ENCODE measurements at regions not wholly inside any gene's neighbourhood (a gene's known extent, or its start where the extent isn't known, plus 50 kb on each side); places are given as distances from the start of the nearest gene placed in this dataset.

GRCh38 chr6:8872589-8872988, 437.2 kb upstream of the SLC35B3 start:
- Histone ChIP-seq H3K27me3 (ENCODE audit: insufficient read depth, low read length) (no peaks in the 10 kb centered on the region), H3K4me3 (ENCODE audit: insufficient read depth, low read depth, low read length) (no peak overlapping the region), H3K27ac (ENCODE audit: low read depth, low read length) (no peak overlapping the region), H3K79me2 (ENCODE audit: insufficient read depth, low read length) (no peaks in the 10 kb centered on the region), H3K9me3 (ENCODE audit: insufficient read depth, low read depth, low read length) (no peaks in the 10 kb centered on the region), H3K36me3 (ENCODE audit: insufficient read depth, low read length) (no peaks in the 10 kb centered on the region), H3K4me1 (ENCODE audit: insufficient read depth, low read length) (no peaks in the 10 kb centered on the region), H3K9ac (ENCODE audit: low read length) (no peak overlapping the region), H2AFZ (ENCODE audit: low read depth, low read length) (no peak overlapping the region), H3K4me2 (ENCODE audit: low read length) (no peak overlapping the region), H4K20me1 (ENCODE audit: insufficient read depth, low read length) (no peaks in the 10 kb centered on the region)
- FAIRE-seq (no peak), DNase-seq (ENCODE audit: low read depth) (no peak)
- no peak overlapping the region for H3K27ac Mint-ChIP-seq (ENCODE audit: unreplicated experiment)
- H3K4me1 Mint-ChIP-seq (ENCODE audit: low read depth, unreplicated experiment), result peaks cover 3% of the 10 kb centered on the region
- TF ChIP-seq CTCF (IDR thresholded peaks at IDR 0.05; ENCODE audit: insufficient read depth, low read depth, low read length), result no peak
- TF ChIP-seq EZH2 (IDR thresholded peaks at IDR 0.05; ENCODE audit: insufficient read depth, low read length), result no peak
- peaks cover 6% of the 10 kb centered on the region for H3K27me3 Mint-ChIP-seq (ENCODE audit: low read depth, unreplicated experiment)
- no peaks in the 10 kb centered on the region for H3K9me3 Mint-ChIP-seq (ENCODE audit: unreplicated experiment)
- H3K36me3 Mint-ChIP-seq (ENCODE audit: low read depth, unreplicated experiment), result peaks cover 2% of the 10 kb centered on the region
- no peak overlapping the region for H3K4me3 Mint-ChIP-seq (ENCODE audit: unreplicated experiment)

GRCh38 chr6:8865451-8865850, 430.1 kb upstream of the SLC35B3 start:
- H3K9ac ChIP-seq (ENCODE audit: low read length), result no peak overlapping the region
- FAIRE-seq (no peak), DNase-seq (ENCODE audit: low read depth) (no peak)
- TF ChIP-seq CTCF (IDR thresholded peaks at IDR 0.05; ENCODE audit: insufficient read depth, low read depth, low read length) (no peak), EZH2 (IDR thresholded peaks at IDR 0.05; ENCODE audit: insufficient read depth, low read length) (no peak)
- no peaks in the 10 kb centered on the region for H3K79me2 ChIP-seq (ENCODE audit: insufficient read depth, low read length)
- H4K20me1 ChIP-seq (ENCODE audit: insufficient read depth, low read length), result no peaks in the 10 kb centered on the region
- H2AFZ ChIP-seq (ENCODE audit: low read depth, low read length), result no peak overlapping the region
- H3K4me1 Mint-ChIP-seq (ENCODE audit: low read depth, unreplicated experiment), result peaks cover 14% of the 10 kb centered on the region
- no peaks in the 10 kb centered on the region for H3K4me1 ChIP-seq (ENCODE audit: insufficient read depth, low read length)
- H3K9me3 Mint-ChIP-seq (ENCODE audit: unreplicated experiment), result no peaks in the 10 kb centered on the region
- no peaks in the 10 kb centered on the region for H3K36me3 Mint-ChIP-seq (ENCODE audit: low read depth, unreplicated experiment)
- H3K27me3 Mint-ChIP-seq (ENCODE audit: low read depth, unreplicated experiment), result no peaks in the 10 kb centered on the region
- no peak overlapping the region for H3K4me3 ChIP-seq (ENCODE audit: insufficient read depth, low read depth, low read length)
- H3K27ac ChIP-seq (ENCODE audit: low read depth, low read length), result no peak overlapping the region
- no peak overlapping the region for H3K4me3 Mint-ChIP-seq (ENCODE audit: unreplicated experiment)
- no peaks in the 10 kb centered on the region for H3K36me3 ChIP-seq (ENCODE audit: insufficient read depth, low read length)
- no peak overlapping the region for H3K4me2 ChIP-seq (ENCODE audit: low read length)
- no peaks in the 10 kb centered on the region for H3K27me3 ChIP-seq (ENCODE audit: insufficient read depth, low read length)
- no peak overlapping the region for H3K27ac Mint-ChIP-seq (ENCODE audit: unreplicated experiment)
- H3K9me3 ChIP-seq (ENCODE audit: insufficient read depth, low read depth, low read length), result no peaks in the 10 kb centered on the region

GRCh38 chr6:8860671-8861070, 425.3 kb upstream of the SLC35B3 start:
- no peaks in the 10 kb centered on the region for H3K4me1 ChIP-seq (ENCODE audit: insufficient read depth, low read length)
- no peak overlapping the region for H3K4me3 Mint-ChIP-seq (ENCODE audit: unreplicated experiment)
- no peak overlapping the region for H3K4me2 ChIP-seq (ENCODE audit: low read length)
- no peaks in the 10 kb centered on the region for H3K27me3 ChIP-seq (ENCODE audit: insufficient read depth, low read length)
- H3K4me1 Mint-ChIP-seq (ENCODE audit: low read depth, unreplicated experiment), result peaks cover 22% of the 10 kb centered on the region
- no peaks in the 10 kb centered on the region for H3K36me3 ChIP-seq (ENCODE audit: insufficient read depth, low read length)
- H3K27ac Mint-ChIP-seq (ENCODE audit: unreplicated experiment), result no peak overlapping the region
- no peaks in the 10 kb centered on the region for H4K20me1 ChIP-seq (ENCODE audit: insufficient read depth, low read length)
- no peak for DNase-seq (ENCODE audit: low read depth)
- no peaks in the 10 kb centered on the region for H3K27me3 Mint-ChIP-seq (ENCODE audit: low read depth, unreplicated experiment)
- H3K36me3 Mint-ChIP-seq (ENCODE audit: low read depth, unreplicated experiment), result no peaks in the 10 kb centered on the region
- no peak overlapping the region for H3K27ac ChIP-seq (ENCODE audit: low read depth, low read length)
- TF ChIP-seq EZH2 (IDR thresholded peaks at IDR 0.05; ENCODE audit: insufficient read depth, low read length) (no peak), CTCF (IDR thresholded peaks at IDR 0.05; ENCODE audit: insufficient read depth, low read depth, low read length) (no peak)
- H3K9me3 ChIP-seq (ENCODE audit: insufficient read depth, low read depth, low read length), result no peaks in the 10 kb centered on the region
- H3K9me3 Mint-ChIP-seq (ENCODE audit: unreplicated experiment), result no peaks in the 10 kb centered on the region
- H2AFZ ChIP-seq (ENCODE audit: low read depth, low read length), result no peak overlapping the region
- no peak for FAIRE-seq
- H3K4me3 ChIP-seq (ENCODE audit: insufficient read depth, low read depth, low read length), result no peak overlapping the region
- H3K9ac ChIP-seq (ENCODE audit: low read length), result no peak overlapping the region
- H3K79me2 ChIP-seq (ENCODE audit: insufficient read depth, low read length), result no peaks in the 10 kb centered on the region
